Fibroblast of villous mesenchyme (primary cell): ENCODE measurements at regions not wholly inside any gene's neighbourhood (a gene's known extent, or its start where the extent isn't known, plus 50 kb on each side); places are given as distances from the start of the nearest gene placed in this dataset.

ENCODE experiments used
- DNase-seq: peaks from one replicate; pipeline ENCODE4 v3.0.0-alpha.2; 2010; ENCODE audit warnings: low read depth
- H3K4me3 ChIP-seq: 2 replicates; pipeline ENCODE4 v1.5.1; 2011; ENCODE audit warnings: low read depth, mild to moderate bottlenecking, low read length
- CTCF ChIP-seq: IDR thresholded peaks from 2 replicates; pipeline ENCODE4 v1.5.1; 2012; ENCODE audit warnings: low read depth, mild to moderate bottlenecking, low read length; ENCODE audit not compliant: insufficient read depth

GRCh38 chr11:19499026-19499669 is 213.5 kb upstream of the NAV2 start:
- DNase-seq: peak; percentile 17
- no peak for TF ChIP-seq CTCF
- no peak overlapping the region for H3K4me3 ChIP-seq

GRCh38 chr11:19493446-19494213 is 219.0 kb upstream of the NAV2 start:
- TF ChIP-seq CTCF: no peak
- no peak for DNase-seq
- H3K4me3 ChIP-seq: no peak overlapping the region

GRCh38 chr11:19482319-19483100 is 230.1 kb upstream of the NAV2 start:
- no peak for DNase-seq
- no peak overlapping the region for H3K4me3 ChIP-seq
- no peak for TF ChIP-seq CTCF

GRCh38 chr11:19480540-19480939 is 232.1 kb upstream of the NAV2 start:
- no peak for TF ChIP-seq CTCF
- no peak for DNase-seq
- no peak overlapping the region for H3K4me3 ChIP-seq

- no peak for DNase-seq
- TF ChIP-seq CTCF: no peak
- no peak overlapping the region for H3K4me3 ChIP-seq
Observed at GRCh38 chr11:19478891-19479290, 233.7 kb upstream of the NAV2 start.

GRCh38 chr11:19474954-19475721 is 234.4 kb upstream of the E2F8 start:
- DNase-seq: no peak

More at GRCh38 chr11:19474954-19475721, 234.4 kb upstream of the E2F8 start:
- H3K4me3 ChIP-seq: no peak overlapping the region
- TF ChIP-seq CTCF: no peak
